Left lung (tissue), 4 donors: ENCODE measurements at regions not wholly inside any gene's neighbourhood (a gene's known extent, or its start where the extent isn't known, plus 50 kb on each side); places are given as distances from the start of the nearest gene placed in this dataset.

Experiments
- ATAC-seq: fragments of 200-7000 bp; cut with Tn5 transposase; one replicate; pipeline ENCODE4 v1.9.1; 2020; ENCODE audit warnings: moderate library complexity
- DNase-seq, 4 donors: peaks; one replicate each; pipeline ENCODE4 v3.0.0-alpha.2; 2013 to 2020
- H3K27ac ChIP-seq, 2 donors: fragments of 200-600 bp; sonication (generic) in 1 of 2; one replicate each; pipeline versions ENCODE4 v1.5.0 to v1.8.0; 2020 to 2021
- H3K27me3 ChIP-seq, 2 donors: fragments of 200-600 bp; sonication (generic) in 1 of 2; one replicate each; pipeline versions ENCODE4 v1.5.0 to v1.8.0; 2020 to 2021
- H3K36me3 ChIP-seq, 2 donors: fragments of 200-600 bp; sonication (generic) in 1 of 2; one replicate each; pipeline versions ENCODE4 v1.5.0 to v1.8.0; 2020 to 2021
- H3K4me1 ChIP-seq, 2 donors: fragments of 200-600 bp; one replicate each; pipeline ENCODE4 v1.8.0; 2021
- H3K4me3 ChIP-seq, 2 donors: fragments of 200-600 bp; sonication (generic) in 1 of 2; one replicate each; pipeline versions ENCODE4 v1.5.0 to v1.8.0; 2020 to 2021; ENCODE audit warnings: mild to moderate bottlenecking in 1 of 2
- H3K9me3 ChIP-seq, 2 donors: fragments of 200-600 bp; sonication (generic) in 1 of 2; one replicate each; pipeline versions ENCODE4 v1.5.0 to v1.8.0; 2020 to 2021
- CTCF ChIP-seq, 2 donors: fragments of 200-600 bp; sonication (generic) in 1 of 2; IDR thresholded peaks; one replicate each; pipeline versions ENCODE4 v1.5.0 to v1.8.0; 2021; ENCODE audit warnings: antibody characterized with exemption in 2 of 2
- intact Hi-C, 2 donors: fragments of 100-400 bp; cut with DNase I; formaldehyde crosslinking; loops; one replicate each; pipeline versions ENCODE4 v1.11.2 to v1.14.2; 2022
- donor health status: DM: no; HTN: yes; CAD: no.
- donor health status: DM: no; HTN: no; CAD: no.

DNA sequence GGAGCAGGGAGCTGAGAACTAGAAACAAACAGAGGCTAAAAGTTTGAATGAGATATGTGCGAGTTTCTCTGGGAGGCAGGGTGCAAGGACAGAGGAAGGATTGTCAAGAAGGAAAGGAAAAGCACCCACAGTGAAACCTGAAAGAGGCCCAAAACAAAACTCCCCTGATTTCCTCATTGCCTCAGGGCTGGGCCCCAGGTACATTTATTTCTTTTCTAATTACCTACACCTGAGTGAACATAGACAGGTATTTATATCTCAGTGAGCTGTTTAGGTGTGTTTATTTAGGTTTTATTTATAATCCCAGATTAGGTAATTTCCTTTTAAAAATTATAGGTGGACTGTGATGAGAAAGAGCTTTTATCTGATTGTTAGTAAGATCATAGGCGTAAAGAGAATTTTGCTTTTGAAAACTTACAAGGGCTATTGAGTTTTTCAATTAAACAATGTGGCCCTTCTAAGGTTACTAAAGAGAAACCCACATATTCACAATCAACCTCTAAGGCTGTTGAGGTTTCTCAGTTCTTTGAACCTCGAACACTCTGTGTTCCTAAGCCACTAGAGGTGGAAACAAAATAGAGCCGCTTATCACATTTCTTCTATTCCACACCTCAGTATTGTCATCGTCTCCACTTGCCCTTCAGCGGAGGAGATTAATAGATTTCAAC lies 344.8 kb downstream of the ZNF608 start:
- ATAC-seq: peak; percentile 55

GRCh38 chr5:124399426-124399961 lies 346.9 kb downstream of the ZNF608 start:
- no peak for TF ChIP-seq CTCF (IDR thresholded peaks at IDR 0.05)
- ATAC-seq (no peak), DNase-seq (no peak)
- intact Hi-C loops: no loop called here
- Histone ChIP-seq H3K36me3 (no peaks in the 10 kb centered on the region), H3K27me3 (no peaks in the 10 kb centered on the region), H3K27ac (no peak overlapping the region), H3K4me3 (no peak overlapping the region), H3K9me3 (no peaks in the 10 kb centered on the region), H3K4me1 (peaks cover 3 to 9% of the 10 kb centered on the region in 2 donors)

More for the DNA sequence above, 344.8 kb downstream of the ZNF608 start:
- H3K9me3 ChIP-seq: no peaks in the 10 kb centered on the region
- no peak for DNase-seq
- H3K36me3 ChIP-seq: no peaks in the 10 kb centered on the region
- peaks cover 3 to 9% of the 10 kb centered on the region in 2 donors for H3K4me1 ChIP-seq
- peak overlapping the region; percentile 51 to 59 for H3K27ac ChIP-seq
- no peak overlapping the region for H3K4me3 ChIP-seq
- no peaks in the 10 kb centered on the region for H3K27me3 ChIP-seq
- intact Hi-C loops: no loop called here
- no peak for TF ChIP-seq CTCF (IDR thresholded peaks at IDR 0.05)

DNA sequence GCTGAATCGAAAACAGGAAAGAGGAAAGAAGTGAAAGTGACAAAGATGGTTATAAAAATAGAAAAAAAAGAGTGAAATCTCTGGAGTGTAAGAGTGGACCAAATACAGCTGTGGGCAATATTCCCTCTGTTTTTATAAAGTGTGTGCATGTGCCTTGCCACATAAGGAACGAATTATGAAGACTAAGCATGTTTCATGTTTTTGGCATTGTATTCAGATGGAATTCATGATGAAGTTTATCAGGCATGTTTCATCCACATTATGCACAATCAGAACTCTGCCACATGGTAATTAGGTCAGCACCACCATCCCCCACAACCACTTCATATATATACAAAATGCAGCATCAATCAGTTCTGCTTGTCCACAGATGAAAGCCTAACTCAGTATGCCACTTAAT lies 348.0 kb downstream of the ZNF608 start:
- no peaks in the 10 kb centered on the region for H3K36me3 ChIP-seq
- H3K4me3 ChIP-seq: no peak overlapping the region
- no peak for TF ChIP-seq CTCF (IDR thresholded peaks at IDR 0.05)
- no peaks in the 10 kb centered on the region for H3K9me3 ChIP-seq
- peak in 2 of 4 donors; percentile 51 to 60 for DNase-seq
- H3K4me1 ChIP-seq: peaks cover 3 to 9% of the 10 kb centered on the region in 2 donors
- no peak for ATAC-seq
- no peaks in the 10 kb centered on the region for H3K27me3 ChIP-seq
- intact Hi-C loops: no loop called here
- H3K27ac ChIP-seq: no peak overlapping the region

DNA sequence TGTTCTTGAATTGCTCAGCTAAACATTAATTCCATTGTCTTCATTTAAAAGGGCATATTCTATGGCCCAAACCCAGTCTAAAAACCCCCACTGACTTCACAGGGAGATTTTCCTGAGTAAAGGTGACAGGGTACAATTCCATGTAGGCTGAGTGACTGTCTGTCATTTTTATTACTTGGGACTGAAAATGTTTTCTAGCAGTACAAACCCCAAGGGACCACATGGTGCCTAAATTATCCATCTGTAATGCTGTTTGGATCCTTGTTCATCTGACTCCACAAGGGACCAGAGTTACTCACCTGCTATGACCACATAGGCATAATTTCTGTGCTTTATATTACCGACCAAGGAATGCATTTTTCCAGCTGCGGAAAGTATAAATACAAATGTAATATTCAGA lies 349.1 kb downstream of the ZNF608 start:
- intact Hi-C loops: no loop called here
- H3K9me3 ChIP-seq: no peaks in the 10 kb centered on the region
- TF ChIP-seq CTCF (IDR thresholded peaks at IDR 0.05): no peak
- ATAC-seq (no peak), DNase-seq (no peak)
- H3K27me3 ChIP-seq: no peaks in the 10 kb centered on the region
- no peaks in the 10 kb centered on the region for H3K36me3 ChIP-seq
- H3K4me3 ChIP-seq: no peak overlapping the region
- H3K27ac ChIP-seq: no peak overlapping the region
- H3K4me1 ChIP-seq: peaks cover 3 to 9% of the 10 kb centered on the region in 2 donors

- no peak for ATAC-seq
- Histone ChIP-seq H3K27ac (no peak overlapping the region), H3K9me3 (peaks cover 0 to 2% of the 10 kb centered on the region in 2 donors), H3K27me3 (no peaks in the 10 kb centered on the region), H3K36me3 (no peaks in the 10 kb centered on the region), H3K4me1 (peaks cover 0 to 3% of the 10 kb centered on the region in 2 donors), H3K4me3 (no peak overlapping the region)
- DNase-seq: no peak
- no peak for TF ChIP-seq CTCF (IDR thresholded peaks at IDR 0.05)
- intact Hi-C loops: no loop called here
These were observed 350.5 kb downstream of the ZNF608 start for GRCh38 chr5:124395926-124396325.
